HCT116 (cell line): ENCODE measurements at regions not wholly inside any gene's neighbourhood (a gene's known extent, or its start where the extent isn't known, plus 50 kb on each side); places are given as distances from the start of the nearest gene placed in this dataset.

ENCODE experiments used
- CTCF ChIP-seq, 3 experiments: fragments of 200-600 bp in 1 of 3; sonication (generic) in 1 of 3; IDR thresholded peaks in 2 of 3; conservative IDR thresholded peaks in 1 of 3; 2 replicates each; pipeline ENCODE4 v1.5.1; 2012 to 2017; ENCODE audit warnings: low read depth in 2 of 3, low read length in 2 of 3, antibody characterized with exemption in 1 of 3, borderline replicate concordance in 1 of 3, control low read depth in 1 of 3, mild to moderate bottlenecking in 1 of 3, mixed read lengths in 1 of 3, mixed run types in 1 of 3, moderate library complexity in 1 of 3; ENCODE audit not compliant: insufficient read depth in 1 of 3
- EZH2 ChIP-seq: fragments of 200-600 bp; sonication (generic); IDR thresholded peaks from 2 replicates; pipeline ENCODE4 v1.6.1; 2017; ENCODE audit warnings: antibody characterized with exemption, mixed run types
- POLR2A ChIP-seq: IDR thresholded peaks from 2 replicates; pipeline ENCODE4 v1.7.0; 2011; ENCODE audit warnings: borderline replicate concordance; ENCODE audit not compliant: insufficient read depth, insufficient read length; ENCODE audit errors: extremely low read depth
- TF ChIP-seq, protein P1 (sequence below): IDR thresholded peaks from 2 replicates; pipeline ENCODE4 v1.6.1; 2012; ENCODE audit warnings: low read depth

DNA sequence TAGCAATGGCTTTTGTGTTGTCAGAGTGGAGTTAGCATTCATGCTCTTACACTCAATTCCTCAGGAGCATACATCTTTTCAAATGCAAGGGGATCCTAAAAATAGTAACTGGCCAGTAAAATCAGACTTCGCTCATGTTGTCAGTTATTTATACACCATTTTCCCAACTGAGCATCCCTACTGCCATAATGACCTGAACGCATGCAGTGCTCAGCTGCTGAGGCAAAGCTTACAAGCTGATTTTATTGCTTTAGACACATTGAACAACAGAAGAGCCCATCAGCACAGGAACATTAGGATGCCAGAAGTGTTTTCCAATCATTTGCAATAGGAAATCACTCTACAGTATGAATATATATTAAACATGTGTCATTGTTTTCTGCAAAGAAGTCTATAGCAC, 689.7 kb upstream of the BCHE start:
- TF ChIP-seq CTCF (IDR thresholded peaks at IDR 0.05 in 2 of 3, conservative IDR thresholded peaks at IDR 0.05 in 1 of 3; ENCODE audit: borderline replicate concordance in 1 of 3, insufficient read depth in 1 of 3, low read depth in 2 of 3, low read length in 2 of 3) (no peak), EZH2 (no peak), POLR2A (no peak)
- TF ChIP-seq, protein P1, sequence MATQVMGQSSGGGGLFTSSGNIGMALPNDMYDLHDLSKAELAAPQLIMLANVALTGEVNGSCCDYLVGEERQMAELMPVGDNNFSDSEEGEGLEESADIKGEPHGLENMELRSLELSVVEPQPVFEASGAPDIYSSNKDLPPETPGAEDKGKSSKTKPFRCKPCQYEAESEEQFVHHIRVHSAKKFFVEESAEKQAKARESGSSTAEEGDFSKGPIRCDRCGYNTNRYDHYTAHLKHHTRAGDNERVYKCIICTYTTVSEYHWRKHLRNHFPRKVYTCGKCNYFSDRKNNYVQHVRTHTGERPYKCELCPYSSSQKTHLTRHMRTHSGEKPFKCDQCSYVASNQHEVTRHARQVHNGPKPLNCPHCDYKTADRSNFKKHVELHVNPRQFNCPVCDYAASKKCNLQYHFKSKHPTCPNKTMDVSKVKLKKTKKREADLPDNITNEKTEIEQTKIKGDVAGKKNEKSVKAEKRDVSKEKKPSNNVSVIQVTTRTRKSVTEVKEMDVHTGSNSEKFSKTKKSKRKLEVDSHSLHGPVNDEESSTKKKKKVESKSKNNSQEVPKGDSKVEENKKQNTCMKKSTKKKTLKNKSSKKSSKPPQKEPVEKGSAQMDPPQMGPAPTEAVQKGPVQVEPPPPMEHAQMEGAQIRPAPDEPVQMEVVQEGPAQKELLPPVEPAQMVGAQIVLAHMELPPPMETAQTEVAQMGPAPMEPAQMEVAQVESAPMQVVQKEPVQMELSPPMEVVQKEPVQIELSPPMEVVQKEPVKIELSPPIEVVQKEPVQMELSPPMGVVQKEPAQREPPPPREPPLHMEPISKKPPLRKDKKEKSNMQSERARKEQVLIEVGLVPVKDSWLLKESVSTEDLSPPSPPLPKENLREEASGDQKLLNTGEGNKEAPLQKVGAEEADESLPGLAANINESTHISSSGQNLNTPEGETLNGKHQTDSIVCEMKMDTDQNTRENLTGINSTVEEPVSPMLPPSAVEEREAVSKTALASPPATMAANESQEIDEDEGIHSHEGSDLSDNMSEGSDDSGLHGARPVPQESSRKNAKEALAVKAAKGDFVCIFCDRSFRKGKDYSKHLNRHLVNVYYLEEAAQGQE, result no peak
